ENCODE measurements at regions not wholly inside any gene's neighbourhood (a gene's known extent, or its start where the extent isn't known, plus 50 kb on each side); places are given as distances from the start of the nearest gene placed in this dataset.
A peak's percentile ranks its signal among the peaks of the same experiment; 100 is the strongest.

GRCh38 chr14:43541356-43541755 lies 965.7 kb downstream of the FSCB start:
- Histone ChIP-seq H3K9me3 (no peaks in the 10 kb centered on the region; the same call in 1 of the 2 replicates), H3K36me3 (no peaks in the 10 kb centered on the region), H3K27me3 (no peaks in the 10 kb centered on the region), H3K4me3 (ENCODE audit: low read depth, low read length) (no peak overlapping the region), H3K4me1 (no peaks in the 10 kb centered on the region)
- no peak for TF ChIP-seq CTCF (IDR thresholded peaks at IDR 0.05; ENCODE audit: low read depth, low read length)
- no peak for DNase-seq

- DNase-seq: peak; percentile 13
- H3K27me3 ChIP-seq: no peaks in the 10 kb centered on the region
- H3K36me3 ChIP-seq: no peaks in the 10 kb centered on the region
- H3K9me3 ChIP-seq: no peaks in the 10 kb centered on the region; the same call in 1 of the 2 replicates
- no peak for TF ChIP-seq CTCF (IDR thresholded peaks at IDR 0.05; ENCODE audit: low read depth, low read length)
- H3K4me3 ChIP-seq (ENCODE audit: low read depth, low read length): no peak overlapping the region
- H3K4me1 ChIP-seq: no peaks in the 10 kb centered on the region
These were observed 966.1 kb downstream of the FSCB start for GRCh38 chr14:43540948-43541347.

- no peak overlapping the region for H3K4me3 ChIP-seq (ENCODE audit: low read depth, low read length)
- H3K36me3 ChIP-seq: no peaks in the 10 kb centered on the region
- no peak for DNase-seq
- H3K27me3 ChIP-seq: no peaks in the 10 kb centered on the region
- H3K9me3 ChIP-seq: no peaks in the 10 kb centered on the region; the same call in 1 of the 2 replicates
- no peak for TF ChIP-seq CTCF (IDR thresholded peaks at IDR 0.05; ENCODE audit: low read depth, low read length)
- no peaks in the 10 kb centered on the region for H3K4me1 ChIP-seq
These were observed 967.9 kb downstream of the FSCB start for GRCh38 chr14:43539210-43539609.

- Histone ChIP-seq H3K4me1 (no peaks in the 10 kb centered on the region), H3K27me3 (no peaks in the 10 kb centered on the region), H3K4me3 (ENCODE audit: low read depth, low read length) (no peak overlapping the region), H3K9me3 (no peaks in the 10 kb centered on the region), H3K36me3 (no peaks in the 10 kb centered on the region)
- TF ChIP-seq CTCF (IDR thresholded peaks at IDR 0.05; ENCODE audit: low read depth, low read length): no peak
- no peak for DNase-seq
These were observed 971.7 kb downstream of the FSCB start for GRCh38 chr14:43535231-43535838.

- H3K9me3 ChIP-seq: no peaks in the 10 kb centered on the region
- H3K36me3 ChIP-seq: no peaks in the 10 kb centered on the region
- no peak for DNase-seq
- H3K4me3 ChIP-seq (ENCODE audit: low read depth, low read length): no peak overlapping the region
- H3K27me3 ChIP-seq: no peaks in the 10 kb centered on the region
- H3K4me1 ChIP-seq: no peaks in the 10 kb centered on the region
- no peak for TF ChIP-seq CTCF (IDR thresholded peaks at IDR 0.05; ENCODE audit: low read depth, low read length)
These were observed 974.2 kb downstream of the FSCB start for GRCh38 chr14:43532825-43533416.

GRCh38 chr14:43528321-43528720 lies 978.8 kb downstream of the FSCB start:
- DNase-seq: no peak
- TF ChIP-seq CTCF (IDR thresholded peaks at IDR 0.05; ENCODE audit: low read depth, low read length): no peak

More at GRCh38 chr14:43528321-43528720, 978.8 kb downstream of the FSCB start:
- Histone ChIP-seq H3K4me1 (no peaks in the 10 kb centered on the region), H3K27me3 (no peaks in the 10 kb centered on the region), H3K9me3 (no peaks in the 10 kb centered on the region), H3K4me3 (ENCODE audit: low read depth, low read length) (no peak overlapping the region), H3K36me3 (no peaks in the 10 kb centered on the region)

Data from BE2C (cell line).